Memory B cell (primary cell): ENCODE measurements at regions not wholly inside any gene's neighbourhood (a gene's known extent, or its start where the extent isn't known, plus 50 kb on each side); places are given as distances from the start of the nearest gene placed in this dataset.
"Not testable (repeated sequence)": the region's sequence is repeated elsewhere in the genome, so short reads cannot be mapped to it uniquely, and the experiment has no call there.

Experiments used
- ATAC-seq: fragments of 150-1000 bp; cut with Tn5 transposase; 2 replicates; pipeline ENCODE4 v1.10.0; 2021; ENCODE audit warnings: low read depth, mild to moderate bottlenecking, moderate library complexity
- DNase-seq, 2 donors: peaks; one replicate each; pipeline ENCODE4 v3.0.0; 2022; ENCODE audit warnings: low spot score in 2 of 2
- H3K27ac Mint-ChIP-seq: one replicate; pipeline ENCODE4 v1.8.0; 2022; ENCODE audit warnings: mild to moderate bottlenecking, moderate library complexity, mixed read lengths
- H3K27me3 Mint-ChIP-seq: one replicate; pipeline ENCODE4 v1.8.0; 2022; ENCODE audit warnings: mixed read lengths
- H3K36me3 Mint-ChIP-seq: one replicate; pipeline ENCODE4 v1.8.0; 2022; ENCODE audit warnings: mild to moderate bottlenecking, mixed read lengths
- H3K4me1 Mint-ChIP-seq: one replicate; pipeline ENCODE4 v1.8.0; 2022; ENCODE audit warnings: mixed read lengths
- H3K4me3 Mint-ChIP-seq: one replicate; pipeline ENCODE4 v1.8.0; 2022; ENCODE audit warnings: mild to moderate bottlenecking, moderate library complexity, mixed read lengths
- H3K9me3 Mint-ChIP-seq: one replicate; pipeline ENCODE4 v1.8.0; 2022; ENCODE audit warnings: mixed read lengths

DNA sequence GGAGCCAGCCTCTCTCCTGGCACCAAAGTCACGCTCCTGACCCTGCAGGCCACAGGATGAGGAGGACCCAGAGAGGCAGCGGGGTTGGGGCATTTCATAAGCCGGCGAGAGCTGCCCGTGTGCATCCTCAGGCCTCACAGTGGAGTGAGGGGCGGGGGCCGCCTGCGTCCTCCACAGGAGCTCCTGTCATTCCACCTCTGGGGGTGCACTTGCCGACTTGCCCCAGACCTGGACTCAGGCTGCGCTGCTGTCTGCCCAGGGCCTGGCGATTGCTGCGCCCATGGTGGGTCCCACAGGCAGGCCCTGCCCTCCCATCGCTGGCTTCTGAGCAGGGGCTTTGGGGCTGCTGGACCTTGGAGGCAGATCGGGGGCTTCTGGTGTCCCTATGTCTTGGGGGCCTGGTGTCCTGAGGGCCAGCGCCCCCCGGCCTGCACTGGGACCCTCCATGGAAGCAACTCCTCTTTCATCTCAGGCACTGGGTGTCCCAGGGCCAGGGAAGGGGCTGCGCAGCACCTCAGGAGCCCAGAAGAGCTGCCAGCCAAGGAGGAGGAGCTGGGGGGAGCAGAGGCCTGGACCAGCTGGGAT lies 184.0 kb downstream of the GOLGA6L6 start:
- Mint-ChIP-seq H3K9me3 (no peaks in the 10 kb centered on the region), H3K36me3 (no peaks in the 10 kb centered on the region), H3K27me3 (peaks cover 2% of the 10 kb centered on the region), H3K4me1 (peaks cover 2% of the 10 kb centered on the region), H3K27ac (no peak overlapping the region), H3K4me3 (no peak overlapping the region)
- ATAC-seq (no peak), DNase-seq (no peak)

DNA sequence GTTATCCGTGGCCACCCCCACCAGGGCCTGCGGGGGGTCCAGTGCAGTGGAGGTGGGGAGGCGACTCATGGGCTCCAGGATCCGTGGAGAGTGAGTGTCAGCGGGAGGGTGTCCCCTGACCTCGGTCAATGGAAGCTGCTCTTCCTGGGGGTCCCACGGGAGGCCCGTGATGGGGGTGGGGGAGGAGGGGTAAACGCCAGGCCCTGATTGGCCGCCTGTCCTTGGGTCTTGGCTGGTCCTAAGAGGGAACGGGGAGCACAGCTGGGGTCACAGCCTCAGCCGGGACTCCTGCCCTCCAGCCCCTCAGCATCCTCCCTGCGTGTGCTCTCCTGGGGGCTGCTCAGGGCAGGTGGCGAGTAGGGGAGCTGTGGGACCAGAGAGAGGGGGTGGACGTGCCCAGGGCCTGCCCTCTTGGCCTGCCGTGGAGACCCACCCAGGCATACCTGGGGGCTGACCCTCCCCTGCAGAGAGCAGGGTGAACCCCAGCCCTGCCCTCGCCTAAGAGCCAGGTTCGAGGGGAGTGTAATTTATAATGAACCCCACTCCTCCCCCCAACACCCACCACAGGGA lies 184.6 kb downstream of the GOLGA6L6 start:
- peaks cover 2% of the 10 kb centered on the region for H3K27me3 Mint-ChIP-seq
- ATAC-seq = no peak
- H3K4me3 Mint-ChIP-seq = no peak overlapping the region
- peaks cover 2% of the 10 kb centered on the region for H3K4me1 Mint-ChIP-seq
- no peak for DNase-seq
- no peaks in the 10 kb centered on the region for H3K9me3 Mint-ChIP-seq
- no peak overlapping the region for H3K27ac Mint-ChIP-seq
- no peaks in the 10 kb centered on the region for H3K36me3 Mint-ChIP-seq

DNA sequence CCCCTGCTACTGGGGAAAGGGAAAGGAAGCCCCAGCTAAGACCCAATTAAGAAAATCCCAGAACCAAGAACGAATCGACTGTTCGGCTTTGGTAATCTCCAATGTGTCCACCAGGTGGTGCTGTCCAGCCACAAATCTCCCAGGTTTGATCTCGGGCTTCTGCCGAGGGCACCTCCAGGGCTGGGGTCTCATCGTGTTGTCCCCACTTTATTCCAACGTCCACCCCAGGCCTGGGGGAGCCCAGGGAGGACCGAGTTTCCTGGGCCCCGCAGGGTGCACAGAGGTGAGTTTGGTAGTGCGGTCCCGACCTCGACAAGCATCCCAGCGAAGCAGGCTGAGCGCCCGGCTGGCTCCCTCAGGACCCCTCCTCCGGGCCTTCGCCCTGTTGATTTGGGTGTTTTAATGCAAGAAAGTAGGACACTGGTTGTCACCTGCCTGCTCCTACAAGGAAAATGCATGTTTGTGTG lies 185.1 kb downstream of the GOLGA6L6 start:
- no peak overlapping the region for H3K27ac Mint-ChIP-seq
- no peaks in the 10 kb centered on the region for H3K36me3 Mint-ChIP-seq
- peaks cover 3% of the 10 kb centered on the region for H3K27me3 Mint-ChIP-seq
- H3K4me3 Mint-ChIP-seq = no peak overlapping the region
- no peaks in the 10 kb centered on the region for H3K9me3 Mint-ChIP-seq
- DNase-seq (peak; percentile 74 to 91), ATAC-seq (peak; percentile 70)
- H3K4me1 Mint-ChIP-seq = peaks cover 2% of the 10 kb centered on the region

DNA sequence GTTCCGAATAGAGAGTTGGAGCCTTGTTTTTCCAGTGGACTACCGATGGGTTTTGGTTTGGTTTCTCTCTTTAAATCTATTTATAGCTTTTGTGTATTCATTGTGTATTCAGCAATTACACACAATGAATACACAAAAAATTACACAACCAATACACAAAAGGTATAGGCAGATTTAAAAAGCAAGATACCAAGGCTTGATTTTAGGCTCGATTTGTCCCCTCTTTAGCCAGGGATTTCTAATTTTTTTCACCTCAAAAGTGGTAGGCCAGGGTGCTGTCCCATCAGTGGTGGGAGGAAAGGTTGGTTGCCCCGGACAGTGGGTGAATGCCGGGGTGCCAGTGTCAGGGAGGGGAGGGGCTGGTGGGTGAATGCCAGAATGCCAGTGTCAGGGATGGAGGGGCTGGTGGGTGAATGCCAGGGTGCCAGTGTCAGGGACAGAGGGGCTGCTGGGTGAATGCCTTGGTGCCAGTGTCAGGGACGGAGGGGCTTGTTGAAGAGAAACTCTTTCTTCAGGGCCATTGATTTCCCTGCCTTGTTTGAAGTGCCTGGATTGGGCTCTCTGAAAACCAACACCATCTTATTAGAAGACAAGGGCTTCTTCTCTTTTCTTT lies 186.2 kb downstream of the GOLGA6L6 start:
- Mint-ChIP-seq H3K4me3 (no peak overlapping the region), H3K27ac (no peak overlapping the region), H3K4me1 (peaks cover 2% of the 10 kb centered on the region), H3K9me3 (no peaks in the 10 kb centered on the region), H3K36me3 (no peaks in the 10 kb centered on the region), H3K27me3 (peaks cover 3% of the 10 kb centered on the region)
- DNase-seq (no peak), ATAC-seq (no peak)

DNA sequence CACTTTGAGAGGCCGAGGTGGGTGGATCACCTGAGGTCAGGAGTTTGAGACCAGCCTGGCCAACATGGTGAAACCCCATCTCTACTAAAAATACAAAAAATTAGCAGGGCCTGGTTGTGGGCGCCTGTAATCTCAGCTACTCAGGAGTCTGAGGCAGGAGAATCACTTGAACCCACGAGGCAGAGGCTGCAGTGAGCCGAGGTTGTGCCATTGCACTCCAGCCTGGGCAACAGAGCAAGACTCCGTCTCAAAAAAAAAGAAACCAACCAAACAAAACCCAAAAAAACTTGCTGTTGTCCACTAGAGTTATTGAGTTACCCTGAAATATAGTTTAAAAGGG lies 186.7 kb downstream of the GOLGA6L6 start:
- DNase-seq, H3K27me3 Mint-ChIP-seq, H3K4me1 Mint-ChIP-seq, ATAC-seq, H3K4me3 Mint-ChIP-seq, H3K27ac Mint-ChIP-seq, H3K9me3 Mint-ChIP-seq, H3K36me3 Mint-ChIP-seq: not testable (repeated sequence)

DNA sequence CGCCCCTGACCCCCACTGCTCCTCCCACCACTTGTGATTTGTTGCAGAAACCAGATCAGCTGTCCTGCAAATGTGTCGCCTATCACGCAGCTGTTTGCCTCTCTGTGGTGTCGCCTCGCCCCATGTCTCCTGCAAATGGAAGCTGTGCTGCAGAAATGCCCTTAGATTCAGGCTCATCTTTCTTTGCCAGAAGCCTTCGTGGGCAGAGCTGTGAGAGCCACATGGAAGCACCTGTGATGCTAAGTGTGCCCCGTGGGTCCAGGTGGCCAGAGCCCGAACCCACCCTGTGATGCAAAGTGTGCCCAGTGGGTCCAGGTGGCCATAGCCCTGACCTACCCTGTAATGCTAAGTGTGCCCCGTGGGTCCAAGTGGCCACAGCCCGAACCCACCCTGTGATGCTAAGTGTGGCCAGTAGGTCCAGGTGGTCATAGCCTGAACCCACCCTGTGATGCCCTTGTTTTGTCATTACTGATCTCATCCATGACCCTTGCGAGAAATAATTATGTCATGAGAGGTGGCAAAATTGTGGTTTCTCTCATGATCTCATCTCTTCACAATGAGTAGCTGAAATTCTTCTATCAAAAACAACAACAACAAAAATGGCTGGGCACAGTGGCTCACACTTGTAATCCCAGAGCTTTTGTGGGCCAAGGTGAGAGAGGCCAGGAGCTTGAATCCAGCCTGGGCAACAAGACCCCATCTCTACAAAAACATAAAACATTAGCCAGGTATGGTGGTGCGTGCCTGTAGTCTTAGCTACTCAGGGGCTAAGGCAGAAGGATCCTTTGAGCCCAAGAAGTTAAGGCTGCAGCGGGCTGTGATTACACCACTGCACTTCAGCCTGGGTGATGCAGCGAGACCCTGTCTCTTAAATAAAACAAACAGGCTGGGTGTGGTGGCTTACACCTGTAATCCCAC lies 187.4 kb downstream of the GOLGA6L6 start:
- H3K27me3 Mint-ChIP-seq = peaks cover 6% of the 10 kb centered on the region
- no peak for DNase-seq
- H3K27ac Mint-ChIP-seq = no peak overlapping the region
- H3K4me1 Mint-ChIP-seq = peaks cover 2% of the 10 kb centered on the region
- H3K4me3 Mint-ChIP-seq = no peak overlapping the region
- no peak for ATAC-seq
- no peaks in the 10 kb centered on the region for H3K9me3 Mint-ChIP-seq
- H3K36me3 Mint-ChIP-seq = no peaks in the 10 kb centered on the region

DNA sequence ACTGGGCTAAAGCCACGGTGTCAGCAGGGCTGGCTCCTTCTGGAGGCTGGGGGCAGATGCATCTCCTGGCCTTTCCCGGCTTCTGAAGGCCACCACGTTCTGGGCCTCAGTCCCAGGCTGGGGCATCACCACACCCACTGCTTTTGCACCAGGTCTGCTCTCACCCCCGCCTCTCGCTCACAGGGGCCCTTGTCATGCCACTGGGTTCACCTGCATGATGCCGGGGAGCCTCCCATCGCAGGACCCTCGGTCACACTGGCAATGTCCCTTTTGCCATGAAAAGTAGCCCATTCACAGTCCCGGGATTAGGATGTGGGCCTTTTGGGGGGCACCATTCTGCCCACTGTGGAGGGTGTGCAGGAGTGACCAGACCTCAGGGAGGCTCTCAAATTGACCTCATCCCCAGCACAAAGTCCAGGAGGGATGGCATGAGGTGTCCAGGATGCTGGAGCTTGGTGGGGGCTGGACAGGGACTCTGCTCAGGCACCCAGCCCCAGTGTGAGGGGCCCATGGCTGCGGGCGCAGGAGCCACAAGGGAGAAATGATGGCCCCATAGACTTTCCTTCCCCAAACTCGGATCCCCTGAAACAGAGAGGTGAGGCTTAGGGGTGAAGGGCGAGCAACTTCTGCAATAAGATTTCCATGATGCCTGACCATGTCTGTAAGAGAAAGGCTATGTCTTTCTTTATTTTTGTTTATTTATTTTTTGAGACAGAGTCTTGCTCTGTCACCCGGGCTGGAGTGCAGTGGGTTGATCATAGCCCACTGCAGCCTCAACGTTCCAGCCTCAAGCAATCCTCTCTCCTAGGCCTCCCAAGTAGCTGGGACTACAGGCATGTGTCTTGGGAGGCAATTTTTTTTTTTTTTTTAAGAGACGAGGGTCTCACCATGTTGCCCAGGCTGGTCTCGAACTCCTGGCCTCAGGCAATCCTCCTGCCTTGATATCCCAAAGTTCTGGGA lies 189.1 kb downstream of the GOLGA6L6 start:
- Mint-ChIP-seq H3K27ac (no peak overlapping the region), H3K9me3 (no peaks in the 10 kb centered on the region), H3K36me3 (no peaks in the 10 kb centered on the region), H3K4me1 (peaks cover 2% of the 10 kb centered on the region), H3K27me3 (peaks cover 6% of the 10 kb centered on the region), H3K4me3 (no peak overlapping the region)
- DNase-seq (no peak), ATAC-seq (no peak)

DNA sequence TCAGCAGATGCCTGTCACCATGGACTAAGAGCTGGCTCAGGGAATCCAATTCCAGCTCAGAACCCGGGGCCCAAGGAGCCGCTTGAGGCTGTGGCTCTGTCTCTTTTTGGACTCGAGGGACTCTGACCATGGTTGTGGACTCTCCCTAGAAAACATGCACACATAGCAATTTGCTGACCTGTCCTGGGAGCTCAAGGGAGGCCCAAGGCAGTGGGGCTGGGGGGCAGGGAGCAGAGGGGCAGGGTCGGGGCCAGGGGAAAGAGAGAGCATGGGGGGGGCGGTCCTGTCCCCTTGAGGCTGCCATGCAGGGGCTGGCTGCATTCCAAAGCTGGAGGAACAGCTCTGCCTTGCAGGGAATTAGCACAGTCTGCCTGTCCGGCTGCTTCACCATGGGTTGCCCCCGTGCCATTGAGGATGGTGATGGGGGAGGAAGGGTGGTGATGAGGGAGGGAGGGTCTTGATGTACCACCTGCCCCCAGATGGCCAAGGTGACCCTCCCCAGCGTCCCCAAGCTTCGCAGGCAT lies 190.1 kb downstream of the GOLGA6L6 start:
- DNase-seq (no peak), ATAC-seq (no peak)
- no peak overlapping the region for H3K4me3 Mint-ChIP-seq
- H3K27ac Mint-ChIP-seq = no peak overlapping the region
- H3K36me3 Mint-ChIP-seq = no peaks in the 10 kb centered on the region
- H3K27me3 Mint-ChIP-seq = peaks cover 6% of the 10 kb centered on the region
- H3K4me1 Mint-ChIP-seq = peaks cover 2% of the 10 kb centered on the region
- no peaks in the 10 kb centered on the region for H3K9me3 Mint-ChIP-seq

DNA sequence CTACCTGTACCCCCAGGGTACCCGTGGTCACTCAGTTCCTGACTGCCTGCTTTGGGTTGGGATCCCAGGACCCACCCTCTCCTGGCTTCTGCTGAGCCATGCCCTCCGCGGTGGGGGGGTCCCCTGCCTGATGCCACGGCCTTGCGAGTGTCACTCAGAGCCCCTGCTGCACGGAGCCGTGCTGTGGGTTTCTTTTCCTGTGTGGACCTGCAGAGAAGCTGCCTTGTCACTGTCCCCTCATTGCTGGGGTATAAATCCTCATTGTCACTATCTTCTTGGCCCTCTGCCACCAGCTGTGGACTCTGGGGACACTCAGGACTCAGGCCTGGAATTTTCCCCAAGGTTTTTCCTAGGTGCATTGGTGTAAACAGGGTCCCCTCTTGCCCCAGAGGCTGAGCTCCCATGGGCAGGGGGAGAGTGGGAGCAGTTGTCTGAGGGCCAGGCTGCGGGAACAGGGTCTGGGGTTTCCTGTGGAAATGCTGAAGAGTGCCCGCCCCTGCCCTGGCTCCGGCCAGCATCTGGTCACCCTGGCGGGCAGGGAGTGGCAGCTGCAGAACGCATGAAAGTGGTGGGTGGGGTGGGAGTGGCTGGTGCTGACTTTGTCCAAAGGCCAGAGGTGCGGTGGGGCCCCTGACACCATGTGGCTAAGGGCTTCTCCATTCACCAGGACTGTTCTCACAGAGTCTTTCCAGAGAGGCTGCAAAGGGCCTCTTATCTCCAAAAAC lies 191.7 kb downstream of the GOLGA6L6 start:
- no peak for DNase-seq
- Mint-ChIP-seq H3K4me3 (no peak overlapping the region), H3K27me3 (peaks cover 4% of the 10 kb centered on the region), H3K36me3 (no peaks in the 10 kb centered on the region), H3K27ac (no peak overlapping the region), H3K9me3 (no peaks in the 10 kb centered on the region), H3K4me1 (no peaks in the 10 kb centered on the region)
- ATAC-seq = no peak

DNA sequence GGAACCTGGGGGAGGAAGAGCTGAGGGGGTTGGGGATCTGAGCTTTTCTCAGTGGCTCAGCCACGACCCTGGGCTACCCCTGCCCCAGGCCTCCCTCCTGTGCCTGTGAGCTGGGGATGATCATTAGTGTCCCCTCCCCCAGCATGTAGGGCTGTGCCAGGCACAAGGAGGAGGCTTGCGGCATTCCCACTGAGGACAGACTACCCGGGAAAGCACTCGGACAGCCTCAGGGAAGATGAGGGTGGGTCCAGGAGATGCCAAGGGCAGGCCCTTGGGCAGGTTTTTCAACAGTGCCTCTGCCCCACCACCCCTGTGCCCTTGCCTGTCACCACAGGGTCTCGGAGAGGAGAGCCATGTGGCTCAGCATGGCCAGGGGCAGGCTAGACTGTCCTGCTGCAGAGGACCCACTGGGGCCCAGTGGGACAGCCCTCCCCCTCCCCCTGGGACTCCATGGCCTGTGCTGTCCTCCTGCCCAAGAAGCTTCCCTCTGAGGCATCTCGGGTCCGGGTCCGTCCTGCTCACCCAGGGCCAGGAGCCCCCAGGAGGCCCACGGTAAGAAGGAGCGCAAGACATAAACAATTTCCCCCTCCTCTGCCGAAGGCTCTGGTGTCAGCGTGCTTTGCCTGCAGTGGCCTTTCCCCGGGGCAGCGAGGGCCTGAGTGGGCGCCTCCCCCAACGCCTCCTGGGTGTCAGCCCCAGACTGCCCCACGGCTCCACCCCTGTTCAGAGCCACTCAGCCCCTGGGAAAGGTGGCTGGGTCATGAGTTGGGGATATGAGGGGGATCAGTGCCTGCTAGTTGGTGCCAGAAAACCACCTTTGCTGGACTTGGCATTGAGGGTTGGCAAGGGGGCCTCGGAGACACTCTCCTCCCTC lies 192.5 kb downstream of the GOLGA6L6 start:
- H3K27me3 Mint-ChIP-seq = peaks cover 4% of the 10 kb centered on the region
- H3K36me3 Mint-ChIP-seq = no peaks in the 10 kb centered on the region
- DNase-seq (peak in 1 of 2 donors; percentile 16), ATAC-seq (no peak)
- no peaks in the 10 kb centered on the region for H3K9me3 Mint-ChIP-seq
- H3K4me1 Mint-ChIP-seq = no peaks in the 10 kb centered on the region
- no peak overlapping the region for H3K27ac Mint-ChIP-seq
- H3K4me3 Mint-ChIP-seq = no peak overlapping the region

DNA sequence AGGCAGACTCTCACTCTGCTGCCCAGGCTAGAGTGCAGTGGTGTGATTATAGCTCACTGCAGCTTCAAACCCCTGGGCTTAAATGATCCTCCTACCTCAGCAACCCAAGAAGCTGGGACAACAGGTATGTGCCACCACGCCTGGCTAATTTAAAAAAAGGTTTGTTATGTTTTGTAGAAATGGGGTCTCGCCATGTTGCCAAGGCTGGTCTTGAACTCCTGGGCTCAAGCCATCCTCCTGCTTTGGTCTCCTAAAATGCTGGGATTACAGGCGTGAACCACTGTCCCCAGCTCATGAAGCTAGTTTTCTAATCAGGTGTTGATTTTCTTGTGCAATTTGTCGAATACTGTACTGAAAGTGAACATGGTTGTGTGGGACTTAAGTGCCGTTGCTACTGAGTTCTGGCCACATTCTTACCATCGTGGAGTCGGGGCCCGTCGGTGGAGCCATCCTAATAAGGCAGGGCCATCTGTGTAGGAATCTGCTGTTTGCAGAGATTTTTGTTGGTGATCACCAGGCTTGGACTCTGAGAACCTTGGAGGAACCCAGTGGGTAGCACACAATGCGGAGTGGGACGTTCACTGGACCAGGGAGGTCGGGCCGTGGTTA lies 193.2 kb downstream of the GOLGA6L6 start:
- Mint-ChIP-seq H3K4me1 (no peaks in the 10 kb centered on the region), H3K27me3 (peaks cover 4% of the 10 kb centered on the region), H3K4me3 (no peak overlapping the region), H3K36me3 (no peaks in the 10 kb centered on the region), H3K27ac (no peak overlapping the region), H3K9me3 (no peaks in the 10 kb centered on the region)
- ATAC-seq (no peak), DNase-seq (no peak)
